H1 (cell line): ENCODE measurements at regions not wholly inside any gene's neighbourhood (a gene's known extent, or its start where the extent isn't known, plus 50 kb on each side); places are given as distances from the start of the nearest gene placed in this dataset.

Source experiments
- CTCF ChIA-PET: fragments of 300-600 bp; sonication (Branson Sonifier 250); formaldehyde crosslinking; loops from one replicate; lab custom pipeline; 2021; ENCODE audit not compliant: partially characterized antibody; lab: Charles Lee
- POLR2A ChIA-PET: fragments of 300-600 bp; sonication (Branson Sonifier 250); formaldehyde crosslinking; loops from one replicate; lab custom pipeline; 2021; ENCODE audit warnings: inconsistent platforms; ENCODE audit not compliant: partially characterized antibody; lab: Charles Lee
- DNase-seq, 2 experiments: peaks; one replicate each; pipeline versions ENCODE4 v3.0.0 to v3.0.0-alpha.2; 2010 to 2022; ENCODE audit warnings: low spot score in 2 of 2, low read depth in 1 of 2, mixed read lengths in 1 of 2
- FAIRE-seq: peaks from 2 replicates; lab custom pipeline; 2011; peaks lifted over from hg19 to GRCh38; lab: Jason Lieb, UNC
- H2AFZ ChIP-seq: 2 replicates; pipeline ENCODE4 v1.8.1; 2012; ENCODE audit warnings: low read length, inconsistent platforms
- H2AK5ac ChIP-seq: 2 replicates; pipeline ENCODE4 v1.6.1; 2013; ENCODE audit warnings: low read depth, low read length
- H2BK120ac ChIP-seq: replicated peaks from 2 replicates; pipeline ENCODE3; 2013; ENCODE audit warnings: low read depth, low read length, inconsistent platforms
- H2BK12ac ChIP-seq: 2 replicates; pipeline ENCODE4 v1.6.1; 2013; ENCODE audit warnings: low read depth, low read length
- H2BK15ac ChIP-seq: 2 replicates; pipeline ENCODE4 v1.6.1; 2013; ENCODE audit warnings: low read length
- H2BK20ac ChIP-seq: 2 replicates; pipeline ENCODE4 v1.6.1; 2013; ENCODE audit warnings: low read length
- H2BK5ac ChIP-seq: 2 replicates; pipeline ENCODE4 v1.6.1; 2013; ENCODE audit warnings: low read depth, low read length
- H3K14ac ChIP-seq: 2 replicates; pipeline ENCODE4 v1.6.1; 2013; ENCODE audit warnings: inconsistent platforms; ENCODE audit not compliant: insufficient read length
- H3K18ac ChIP-seq: 2 replicates; pipeline ENCODE4 v1.6.1; 2013; ENCODE audit warnings: low read length; ENCODE audit errors: extremely low read depth
- H3K23ac ChIP-seq: 2 replicates; pipeline ENCODE4 v1.6.1; 2013; ENCODE audit warnings: inconsistent platforms; ENCODE audit not compliant: insufficient read length
- H3K23me2 ChIP-seq: 2 replicates; pipeline ENCODE4 v1.6.1; 2013; ENCODE audit warnings: low read depth, low read length
- H3K27ac ChIP-seq: 2 replicates; pipeline ENCODE4 v1.6.1; 2011; ENCODE audit warnings: low read depth, low read length, inconsistent platforms
- H3K27me3 ChIP-seq, 4 experiments: replicated peaks in 1 of 4; 1 replicate in 1 of 4; 2 replicates in 3 of 4; pipeline versions ENCODE4 v1.6.1 to v1.8.1; 2011 to 2013; ENCODE audit warnings: low read length in 3 of 4, mild to moderate bottlenecking in 3 of 4, inconsistent platforms in 2 of 4, mixed read lengths in 2 of 4, moderate library complexity in 1 of 4; ENCODE audit not compliant: control insufficient read depth in 3 of 4, insufficient read depth in 3 of 4; ENCODE audit errors: extremely low read depth in 1 of 4
- H3K36me3 ChIP-seq, 4 experiments: 2 replicates each; pipeline versions ENCODE4 v1.6.1 to v1.8.1; 2011 to 2013; ENCODE audit warnings: mild to moderate bottlenecking in 4 of 4, low read length in 3 of 4, moderate library complexity in 2 of 4, control low read depth in 1 of 4, inconsistent platforms in 1 of 4; ENCODE audit not compliant: insufficient read depth in 4 of 4, control insufficient read depth in 2 of 4
- H3K4ac ChIP-seq: replicated peaks from 2 replicates; pipeline ENCODE3; 2013; ENCODE audit warnings: low read length, low read depth, mixed read lengths, inconsistent platforms; ENCODE audit not compliant: insufficient read length
- H3K4me1 ChIP-seq, 4 experiments: replicated peaks in 1 of 4; 1 replicate in 1 of 4; 2 replicates in 3 of 4; pipeline versions ENCODE4 v1.6.1 to v1.8.1; 2011 to 2013; ENCODE audit warnings: low read length in 3 of 4, inconsistent platforms in 2 of 4, mixed read lengths in 1 of 4; ENCODE audit not compliant: insufficient read depth in 4 of 4, control insufficient read depth in 3 of 4
- H3K4me2 ChIP-seq, 2 experiments: 2 replicates each; pipeline versions ENCODE4 v1.6.1 to v1.8.1; 2011 to 2013; ENCODE audit warnings: low read depth in 2 of 2, low read length in 2 of 2, control low read depth in 1 of 2, inconsistent platforms in 1 of 2, mild to moderate bottlenecking in 1 of 2; ENCODE audit not compliant: insufficient read depth in 1 of 2
- H3K4me3 ChIP-seq, 4 experiments: fragments of 200-600, 300-600 bp in 1 of 4; sonication (generic), shearing (Covaris generic), sonication (Bioruptor Twin) in 1 of 4; 2 replicates each; pipeline versions ENCODE4 v1.5.1 to v1.8.1; 2011 to 2016; ENCODE audit warnings: low read length in 4 of 4, low read depth in 3 of 4, control low read depth in 2 of 4, inconsistent platforms in 2 of 4, mild to moderate bottlenecking in 2 of 4, mixed read lengths in 1 of 4, moderate library complexity in 1 of 4; ENCODE audit not compliant: insufficient read depth in 2 of 4; ENCODE audit errors: extremely low read depth in 1 of 4
- H3K56ac ChIP-seq: replicated peaks from 2 replicates; pipeline ENCODE3; 2013; ENCODE audit warnings: low read depth, mild to moderate bottlenecking, mixed read lengths, low read length, inconsistent platforms; ENCODE audit not compliant: insufficient read length
- H3K79me1 ChIP-seq: 2 replicates; pipeline ENCODE4 v1.6.1; 2013; ENCODE audit warnings: low read depth, low read length, control low read depth
- H3K79me2 ChIP-seq, 2 experiments: 2 replicates each; pipeline versions ENCODE4 v1.6.1 to v1.8.1; 2012 to 2013; ENCODE audit warnings: low read length in 2 of 2, mild to moderate bottlenecking in 2 of 2, inconsistent platforms in 1 of 2; ENCODE audit not compliant: insufficient read depth in 2 of 2, control insufficient read depth in 1 of 2
- H3K9ac ChIP-seq, 4 experiments: replicated peaks in 1 of 4; 1 replicate in 1 of 4; 2 replicates in 3 of 4; pipeline versions ENCODE4 v1.6.1 to v1.8.1; 2011 to 2013; ENCODE audit warnings: low read depth in 3 of 4, low read length in 3 of 4, control low read depth in 2 of 4, mild to moderate bottlenecking in 2 of 4, moderate library complexity in 2 of 4, inconsistent platforms in 1 of 4; ENCODE audit errors: extremely low read depth in 1 of 4
- H3K9me3 ChIP-seq, 2 experiments: 2 replicates each; pipeline versions ENCODE4 v1.6.1 to v1.8.1; 2012 to 2013; ENCODE audit warnings: mild to moderate bottlenecking in 2 of 2, moderate library complexity in 2 of 2, control low read depth in 1 of 2, inconsistent platforms in 1 of 2, low read depth in 1 of 2, low read length in 1 of 2, mixed read lengths in 1 of 2; ENCODE audit not compliant: insufficient read depth in 2 of 2
- H4K20me1 ChIP-seq, 2 experiments: replicated peaks in 1 of 2; 2 replicates each; pipeline versions ENCODE3 to v1.8.1; 2011 to 2013; ENCODE audit warnings: inconsistent platforms in 2 of 2, low read length in 2 of 2, mild to moderate bottlenecking in 1 of 2; ENCODE audit not compliant: insufficient read depth in 2 of 2, control insufficient read depth in 1 of 2
- H4K5ac ChIP-seq: 2 replicates; pipeline ENCODE4 v1.6.1; 2013; ENCODE audit warnings: low read length, low read depth, mixed read lengths, inconsistent platforms; ENCODE audit not compliant: insufficient read length
- H4K8ac ChIP-seq: 2 replicates; pipeline ENCODE4 v1.8.0; 2013; ENCODE audit warnings: mild to moderate bottlenecking, moderate library complexity, low read length, inconsistent platforms; ENCODE audit not compliant: insufficient read depth; ENCODE audit errors: extremely low read depth
- H4K91ac ChIP-seq: replicated peaks from 2 replicates; pipeline ENCODE3; 2013; ENCODE audit warnings: low read length, mixed read lengths, inconsistent platforms; ENCODE audit not compliant: insufficient read length
- BRCA1 ChIP-seq: IDR thresholded peaks from 2 replicates; pipeline ENCODE4 v1.6.1; 2012; ENCODE audit warnings: low read depth, low read length, improper control_type of control experiment
- CHD1 ChIP-seq: IDR thresholded peaks from 2 replicates; pipeline ENCODE4 v1.6.1; 2012; ENCODE audit warnings: low read depth, low read length, improper control_type of control experiment
- CREB1 ChIP-seq: IDR thresholded peaks from 2 replicates; pipeline ENCODE4 v1.6.1; 2012; ENCODE audit warnings: inconsistent platforms
- EZH2 ChIP-seq: fragments of 200-600 bp; sonication (generic); IDR thresholded peaks from 2 replicates; pipeline ENCODE4 v1.7.1; 2012; ENCODE audit warnings: low read depth, mild to moderate bottlenecking, moderate library complexity, low read length, inconsistent platforms; ENCODE audit not compliant: severe bottlenecking
- FOSL1 ChIP-seq: IDR thresholded peaks from 2 replicates; pipeline ENCODE4 v1.6.1; 2011; ENCODE audit warnings: mild to moderate bottlenecking, low read depth, low read length, moderate library complexity; ENCODE audit not compliant: insufficient read depth
- GABPA ChIP-seq: IDR thresholded peaks from 2 replicates; pipeline ENCODE4 v1.6.1; 2011; ENCODE audit warnings: mild to moderate bottlenecking, low read length, moderate library complexity, borderline replicate concordance; ENCODE audit not compliant: insufficient read depth
- JUN ChIP-seq: IDR thresholded peaks from 2 replicates; pipeline ENCODE4 v1.6.1; 2011; ENCODE audit warnings: low read depth, mild to moderate bottlenecking, improper control_type of control experiment, low read length
- KDM1A ChIP-seq: fragments of 200-600, 300-600 bp; sonication (generic); IDR thresholded peaks from 2 replicates; pipeline ENCODE4 v1.7.1; 2016; ENCODE audit warnings: mild to moderate bottlenecking, low read length, borderline replicate concordance
- KDM5A ChIP-seq: fragments of 200-600 bp; IDR thresholded peaks from 2 replicates; pipeline ENCODE4 v1.7.1; 2012; ENCODE audit warnings: mild to moderate bottlenecking, low read length, inconsistent platforms, mixed read lengths
- PHF8 ChIP-seq: fragments of 200-600 bp; sonication (generic); conservative IDR thresholded peaks from 2 replicates; pipeline ENCODE4 v1.7.1; 2012; ENCODE audit warnings: low read depth, mild to moderate bottlenecking, inconsistent platforms, low read length, moderate library complexity
- SP1 ChIP-seq: IDR thresholded peaks from 2 replicates; pipeline ENCODE4 v1.6.1; 2011; ENCODE audit warnings: low read depth, low read length
- SUZ12 ChIP-seq: fragments of 200-600 bp; sonication (generic); IDR thresholded peaks from 2 replicates; pipeline ENCODE4 v1.6.1; 2012; ENCODE audit warnings: mild to moderate bottlenecking, inconsistent platforms, low read length, moderate library complexity, mixed read lengths
- TAF1 ChIP-seq: IDR thresholded peaks from 2 replicates; pipeline ENCODE4 v1.6.1; 2011; ENCODE audit warnings: mild to moderate bottlenecking, low read depth, low read length
- TCF12 ChIP-seq: IDR thresholded peaks from 2 replicates; pipeline ENCODE4 v1.6.1; 2011; ENCODE audit warnings: low read depth, mild to moderate bottlenecking, low read length
- YY1 ChIP-seq: IDR thresholded peaks from 2 replicates; pipeline ENCODE4 v1.6.1; 2011; ENCODE audit warnings: low read depth, mild to moderate bottlenecking, low read length
- WGBS, 2 experiments: shearing (Covaris generic) in 1 of 2; methylation state at CpG; one replicate each; pipeline versions ENCODE4 v1.1.6 to v1.1.7; 2013 to 2015; ENCODE audit warnings: low lambda C conversion rate in 2 of 2, mixed read lengths in 2 of 2, inconsistent platforms in 1 of 2, low coverage in 1 of 2, missing lambda C conversion rate in 1 of 2; ENCODE audit not compliant: insufficient replicate concordance in 2 of 2, insufficient coverage in 1 of 2, insufficient read length in 1 of 2; ENCODE audit errors: extremely low coverage in 1 of 2, missing lambda C conversion rate in 1 of 2; 5-methylcytosine and 5-hydroxymethylcytosine counted together
- TF ChIP-seq, protein P1 (sequence below): IDR thresholded peaks from 2 replicates; pipeline ENCODE4 v1.6.1; 2012; ENCODE audit warnings: inconsistent platforms

DNA sequence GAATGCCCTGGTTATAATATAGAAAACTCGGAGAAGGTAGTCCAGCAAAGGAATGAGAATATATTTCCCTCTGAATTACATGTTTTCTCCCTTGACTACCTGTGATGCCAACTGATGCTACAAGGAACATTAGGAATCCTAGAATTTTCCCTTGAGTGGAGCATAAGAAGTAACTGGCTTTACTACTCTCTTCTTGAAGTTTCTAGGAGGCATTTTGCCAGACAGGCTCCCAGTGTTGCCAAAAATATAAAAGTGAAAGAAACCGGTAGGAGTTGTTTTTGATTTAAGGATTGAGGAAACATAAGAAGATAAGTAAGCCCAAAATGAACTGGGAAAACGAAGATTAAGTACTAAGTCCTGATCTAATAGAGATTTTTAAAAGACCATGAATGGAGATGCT, 693.4 kb downstream of the NOVA1 start:
- Histone ChIP-seq H3K4me2 (no peak overlapping the region), H3K79me1 (no peaks in the 10 kb centered on the region), H2BK120ac (no peak overlapping the region), H2BK5ac (no peak overlapping the region), H2BK20ac (no peak overlapping the region), H3K56ac (no peak overlapping the region), H3K14ac (no peak overlapping the region), H2BK15ac (no peak overlapping the region), H3K4me1 (no peaks in the 10 kb centered on the region), H3K23me2 (peaks cover 5% of the 10 kb centered on the region; the same call in 1 of the 2 replicates), H4K20me1 (no peaks in the 10 kb centered on the region), H3K23ac (no peak overlapping the region), H3K27me3 (no peaks in the 10 kb centered on the region), H4K5ac (no peak overlapping the region), H3K79me2 (no peaks in the 10 kb centered on the region), H2BK12ac (no peak overlapping the region), H4K8ac (no peak overlapping the region), H3K18ac (no peak overlapping the region), H4K91ac (no peak overlapping the region), H2AK5ac (no peak overlapping the region), H3K36me3 (no peaks in the 10 kb centered on the region), H3K27ac (no peak overlapping the region), H3K9ac (no peak overlapping the region), H3K4me3 (no peak overlapping the region), H2AFZ (no peak overlapping the region), H3K4ac (no peak overlapping the region), H3K9me3 (no peaks in the 10 kb centered on the region)
- ChIA-PET POLR2A (no interaction called here), CTCF (no interaction called here)
- no peak for DNase-seq
- 89% methylated on average over 3 of the region's 3 CpGs; no CpG with 5 or more reads in 1 of the 2 experiments for WGBS, 2 experiments
- no peak for FAIRE-seq
- TF ChIP-seq, protein P1, sequence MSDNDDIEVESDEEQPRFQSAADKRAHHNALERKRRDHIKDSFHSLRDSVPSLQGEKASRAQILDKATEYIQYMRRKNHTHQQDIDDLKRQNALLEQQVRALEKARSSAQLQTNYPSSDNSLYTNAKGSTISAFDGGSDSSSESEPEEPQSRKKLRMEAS: no peak
- TF ChIP-seq CHD1 (no peak), SUZ12 (no peak), KDM5A (no peak), YY1 (no peak), EZH2 (no peak), SP1 (no peak), CREB1 (no peak), TAF1 (no peak), JUN (no peak), BRCA1 (no peak), PHF8 (no peak), KDM1A (no peak), GABPA (no peak), TCF12 (no peak), FOSL1 (no peak)
